Ammon's horn (tissue), 1 donor: ENCODE measurements at regions not wholly inside any gene's neighbourhood (a gene's known extent, or its start where the extent isn't known, plus 50 kb on each side); places are given as distances from the start of the nearest gene placed in this dataset.
"Not testable (repeated sequence)": the region's sequence is repeated elsewhere in the genome, so short reads cannot be mapped to it uniquely, and the experiment has no call there.

Source experiments
- DNase-seq: peaks from one replicate; pipeline ENCODE4 v3.0.0-alpha.2; 2016; ENCODE audit warnings: low spot score

DNA sequence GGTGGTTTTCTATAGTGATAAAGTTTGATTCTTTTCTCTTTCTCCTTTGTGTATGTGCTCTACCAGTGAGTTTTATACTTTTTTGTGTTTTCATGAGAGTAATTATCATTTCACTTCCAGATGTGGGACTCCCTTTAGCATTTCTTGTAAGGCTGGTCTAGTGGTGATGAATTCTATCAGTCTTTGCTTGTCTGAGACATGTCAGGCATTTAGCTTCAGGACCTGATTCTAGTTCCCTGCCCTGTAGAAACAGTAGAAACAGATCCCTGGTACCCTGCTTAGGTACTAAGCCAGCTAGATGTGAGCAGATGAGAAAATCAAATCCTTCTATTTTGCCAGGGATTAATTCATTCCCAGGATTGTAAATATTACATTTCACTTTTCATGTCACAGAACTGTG, 203.7 kb downstream of the ALG10 start:
- DNase-seq: not testable (repeated sequence)

DNA sequence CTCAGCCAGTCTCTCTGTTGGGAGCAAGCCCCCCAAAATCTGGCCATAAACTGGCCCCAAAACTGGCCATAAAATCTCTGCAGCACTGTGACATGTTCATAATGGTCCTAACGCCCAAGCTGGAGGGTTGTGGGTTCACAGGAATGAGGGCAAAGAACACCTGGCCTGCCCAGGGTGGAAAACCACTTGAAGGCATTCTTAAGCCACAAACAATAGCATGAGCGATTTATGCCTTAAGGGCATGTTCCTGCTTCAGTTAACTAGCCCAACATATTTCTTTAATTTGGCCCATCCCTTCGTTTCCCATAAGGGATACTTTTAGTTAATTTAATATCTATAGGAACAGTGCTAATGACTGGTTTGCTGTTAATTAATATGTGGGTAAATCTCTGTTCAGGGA, 205.8 kb downstream of the ALG10 start:
- not testable (repeated sequence) for DNase-seq

DNA sequence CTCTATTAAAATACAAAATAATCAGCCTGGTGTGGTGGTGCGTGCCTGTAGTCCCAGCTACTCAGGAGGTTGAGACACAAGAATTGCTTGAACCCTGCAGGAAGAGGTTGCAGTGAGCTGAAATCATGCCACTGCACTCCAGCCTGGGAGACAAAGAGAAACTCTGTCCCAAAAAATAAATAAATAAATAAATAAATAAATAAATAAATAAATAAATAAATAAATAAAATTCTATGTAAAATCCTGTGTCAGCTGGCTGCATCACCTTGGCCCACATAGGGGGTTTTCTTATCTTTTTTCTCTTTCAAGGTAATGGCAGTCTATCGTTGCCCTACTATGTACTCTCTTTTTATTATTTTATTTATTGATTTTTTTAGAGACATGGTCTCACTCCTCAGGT, 206.7 kb downstream of the ALG10 start:
- DNase-seq: not testable (repeated sequence)

DNA sequence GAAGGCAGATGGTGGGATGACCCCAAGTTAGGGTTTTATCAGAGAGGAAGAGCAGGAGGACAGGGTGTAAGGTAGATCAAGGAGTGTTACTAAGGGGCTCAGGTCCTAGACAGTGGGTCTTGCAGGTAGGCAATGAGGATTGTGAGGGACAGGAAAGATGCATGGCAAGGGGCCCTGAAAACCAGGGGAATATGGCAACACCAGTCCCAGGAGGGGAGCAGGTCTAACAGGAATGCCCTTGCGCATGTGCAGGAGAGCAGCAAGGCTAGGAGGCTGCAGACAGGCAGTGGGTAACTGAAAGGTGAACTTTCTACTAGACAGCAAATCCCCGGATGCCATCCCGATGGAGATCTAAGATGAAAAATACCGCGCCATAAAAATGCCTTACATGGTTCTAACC, 211.3 kb downstream of the ALG10 start:
- no peak for DNase-seq

DNA sequence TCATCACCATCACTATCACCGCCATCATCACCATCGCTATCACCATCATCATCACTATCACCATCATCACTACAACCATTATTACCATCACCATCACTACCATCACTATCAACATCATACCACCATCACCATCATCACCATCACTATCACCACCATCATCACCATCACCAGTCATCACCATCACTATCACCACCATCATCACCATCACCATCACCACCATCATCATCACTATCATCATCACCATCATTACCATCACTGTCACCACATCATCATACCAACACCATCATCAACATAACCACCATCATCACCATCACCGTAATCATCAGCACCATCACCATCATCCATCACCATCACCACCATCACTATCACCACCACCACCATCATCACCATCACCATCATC, 213.8 kb downstream of the ALG10 start:
- no peak for DNase-seq

DNA sequence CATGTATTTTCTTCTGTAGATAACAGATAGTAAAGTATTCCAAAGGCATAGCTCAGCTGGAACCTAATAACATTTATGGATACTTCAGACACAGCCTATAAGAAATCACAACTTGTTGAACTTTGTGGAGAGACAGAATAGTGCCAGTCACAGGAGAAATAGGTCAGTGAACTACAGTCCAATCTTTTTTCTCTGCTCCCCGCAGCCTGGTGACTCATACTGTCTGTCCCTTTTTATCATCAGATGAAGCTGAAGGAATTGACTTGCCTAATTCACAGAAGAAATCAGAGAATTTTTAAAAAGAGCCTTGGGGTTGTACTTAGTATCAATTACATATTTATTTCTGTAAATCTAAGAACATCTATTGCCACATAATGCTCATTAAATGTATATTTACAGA, 222.3 kb downstream of the ALG10 start:
- DNase-seq: no peak

DNA sequence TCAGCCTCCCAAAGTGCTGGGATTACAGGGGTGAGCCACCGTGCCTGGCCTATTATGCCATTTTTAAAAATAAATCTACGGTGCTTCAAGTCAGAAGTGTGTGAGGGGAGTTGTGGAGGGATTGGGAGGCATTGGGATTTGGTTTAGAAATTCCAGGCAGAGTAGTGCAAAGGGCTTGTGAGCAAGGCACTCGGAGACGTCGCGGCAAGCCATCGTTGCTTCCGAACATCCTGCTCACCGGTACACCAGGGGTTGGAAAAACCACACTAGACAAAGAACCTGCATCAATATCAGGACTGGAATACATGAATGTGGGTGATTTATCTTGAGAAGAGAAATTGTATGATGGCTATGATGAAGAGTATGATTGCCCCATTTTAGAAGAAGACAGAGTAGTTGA, 227.0 kb downstream of the ALG10 start:
- no peak for DNase-seq

DNA sequence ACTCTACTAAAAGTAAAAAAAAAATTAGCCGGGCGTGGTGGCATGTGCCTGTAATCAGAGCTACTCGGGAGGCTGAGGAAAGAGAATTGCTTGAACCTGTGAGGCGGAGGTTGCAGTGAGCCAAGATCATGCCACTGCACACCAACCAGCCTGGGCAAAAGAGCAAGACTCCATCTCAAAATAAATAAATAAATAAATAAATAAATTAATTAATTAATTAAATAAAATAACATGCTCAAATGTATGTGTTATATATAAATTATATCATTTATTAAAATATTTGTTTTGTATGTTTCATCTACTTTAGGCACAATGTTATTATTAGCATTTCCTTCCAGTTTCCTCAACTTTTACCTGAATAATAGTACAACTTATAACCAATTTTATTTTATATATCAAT, 229.6 kb downstream of the ALG10 start:
- not testable (repeated sequence) for DNase-seq

DNA sequence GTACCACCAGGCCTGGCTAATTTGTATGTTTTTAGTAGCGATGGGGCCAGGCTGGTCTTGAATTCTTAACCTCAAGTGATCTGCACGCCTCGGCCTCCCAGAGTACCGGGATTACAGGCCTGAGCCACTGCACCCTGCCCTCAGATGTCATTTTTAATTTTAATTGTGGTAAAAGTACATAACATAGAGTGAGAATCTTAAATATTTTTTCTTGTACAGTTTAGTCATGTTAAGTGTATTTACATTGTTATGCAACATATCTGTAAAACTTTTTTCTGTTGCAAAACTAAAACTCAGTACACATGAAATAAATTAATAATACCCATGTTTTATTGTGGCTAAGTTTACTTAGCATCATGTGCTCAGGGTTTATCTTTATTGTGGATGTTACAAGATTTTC, 231.4 kb downstream of the ALG10 start:
- no peak for DNase-seq

DNA sequence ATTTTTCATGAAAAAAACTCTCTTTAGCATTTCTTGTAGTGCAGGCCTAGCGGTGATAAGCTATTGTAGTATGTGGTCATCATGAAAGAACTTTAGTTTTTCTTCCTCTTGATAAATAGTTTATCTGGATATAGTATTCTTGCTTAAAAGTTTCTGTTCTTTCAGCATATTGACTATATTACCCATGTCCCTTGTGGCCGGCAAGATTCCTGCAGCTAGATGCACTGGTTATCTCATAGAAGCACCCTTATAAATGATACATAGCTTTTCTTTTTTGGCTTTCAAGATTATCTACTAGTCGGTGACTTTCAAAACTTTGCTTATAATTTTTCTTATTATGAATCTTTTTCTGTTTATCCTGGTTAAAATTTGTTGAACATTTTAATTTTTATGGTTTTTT, 234.8 kb downstream of the ALG10 start:
- no peak for DNase-seq

DNA sequence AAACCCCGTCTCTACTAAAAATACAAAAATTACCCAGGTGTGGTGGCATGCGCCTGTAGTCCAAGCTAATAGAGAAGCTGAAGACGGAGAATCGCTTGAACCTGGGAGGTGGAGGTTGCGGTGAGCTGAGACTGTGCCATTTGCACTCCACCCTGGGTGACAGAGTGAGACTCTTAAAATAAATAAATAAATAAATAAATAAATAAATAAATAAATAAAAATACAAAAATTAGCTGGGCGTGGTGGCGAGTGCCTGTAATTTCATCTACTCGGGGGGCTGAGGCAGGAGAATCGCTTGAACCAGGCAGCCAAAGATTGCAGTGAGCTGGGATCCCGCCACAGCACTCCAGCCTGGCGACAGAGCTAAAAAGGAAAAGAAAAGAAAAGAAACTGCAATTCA, 239.8 kb downstream of the ALG10 start:
- not testable (repeated sequence) for DNase-seq

DNA sequence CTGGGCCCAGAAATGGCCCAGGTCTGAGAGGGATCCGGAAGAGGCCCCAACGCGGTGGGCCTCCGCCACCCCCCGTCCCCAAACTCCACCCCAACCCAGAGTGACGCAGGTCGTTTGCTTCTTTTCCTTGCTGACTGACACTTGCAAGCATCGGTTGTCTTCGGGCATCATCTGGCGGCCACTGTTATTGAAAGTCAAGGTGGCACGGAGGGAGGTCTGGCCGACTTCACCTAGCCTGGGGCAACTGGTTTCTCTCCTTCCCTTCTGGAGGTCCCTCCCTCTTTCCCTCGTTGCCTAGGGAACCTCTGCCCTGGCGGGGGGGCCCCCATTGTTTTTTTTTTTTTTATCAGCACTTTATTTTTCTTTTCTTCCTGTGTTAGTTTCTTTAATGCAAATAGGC, 241.8 kb downstream of the ALG10 start:
- DNase-seq: no peak

DNA sequence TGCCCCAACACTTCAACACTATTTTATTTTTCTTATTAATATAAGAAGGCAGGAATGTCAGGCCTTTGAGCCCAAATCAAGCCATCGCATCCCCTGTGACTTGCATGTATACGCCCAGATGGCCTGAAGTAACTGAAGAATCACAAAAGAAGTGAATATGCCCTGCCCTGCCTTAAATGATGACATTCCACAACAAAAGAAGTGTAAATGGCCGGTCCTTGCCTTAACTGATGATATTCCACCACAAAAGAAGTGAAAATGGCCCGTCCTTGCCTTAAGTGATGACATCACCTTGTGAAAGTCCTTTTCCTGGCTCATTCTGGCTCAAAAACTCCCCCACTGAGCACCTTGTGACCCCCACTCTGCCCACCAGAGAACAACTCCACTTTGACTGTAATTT, 251.4 kb downstream of the ALG10 start:
- not testable (repeated sequence) for DNase-seq

DNA sequence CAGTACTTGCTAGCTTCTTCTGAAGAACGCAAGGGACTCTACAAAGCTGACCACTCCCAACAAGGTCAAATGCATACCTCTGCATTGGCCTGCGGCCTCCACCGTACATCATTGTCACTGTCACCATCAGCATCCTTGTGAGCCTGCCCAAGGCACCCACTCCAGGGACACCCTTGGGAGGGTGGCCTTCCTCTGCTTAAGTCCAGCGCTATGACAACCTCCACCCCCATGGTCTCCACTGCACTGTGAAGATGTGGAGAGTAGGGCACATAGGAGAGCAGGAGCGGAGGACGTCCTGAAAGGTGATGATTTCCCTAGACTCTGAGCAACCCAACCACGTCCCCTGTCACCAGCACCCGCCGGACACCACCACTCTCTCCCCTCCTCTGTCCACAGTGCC, 252.8 kb downstream of the ALG10 start:
- no peak for DNase-seq

DNA sequence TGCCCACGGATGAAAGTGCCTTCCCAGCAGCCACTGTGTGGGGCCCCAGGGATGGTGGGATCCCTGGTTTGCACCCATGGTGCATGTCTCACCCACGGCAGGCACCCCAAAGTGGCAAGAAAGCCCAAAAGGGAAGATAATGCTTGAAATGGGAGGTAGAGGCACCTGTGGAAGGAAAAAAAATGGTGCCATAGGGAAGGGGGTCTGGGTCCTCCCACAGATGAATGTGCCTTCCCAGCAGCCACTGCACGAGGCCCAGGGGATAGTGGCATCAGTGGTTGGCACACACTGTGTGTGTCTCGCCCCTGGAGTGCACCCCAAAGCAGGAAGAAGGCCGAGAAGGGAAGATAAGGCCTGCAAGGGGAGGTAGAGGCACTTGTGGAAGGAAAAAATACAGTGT, 264.2 kb downstream of the ALG10 start:
- DNase-seq: no peak

DNA sequence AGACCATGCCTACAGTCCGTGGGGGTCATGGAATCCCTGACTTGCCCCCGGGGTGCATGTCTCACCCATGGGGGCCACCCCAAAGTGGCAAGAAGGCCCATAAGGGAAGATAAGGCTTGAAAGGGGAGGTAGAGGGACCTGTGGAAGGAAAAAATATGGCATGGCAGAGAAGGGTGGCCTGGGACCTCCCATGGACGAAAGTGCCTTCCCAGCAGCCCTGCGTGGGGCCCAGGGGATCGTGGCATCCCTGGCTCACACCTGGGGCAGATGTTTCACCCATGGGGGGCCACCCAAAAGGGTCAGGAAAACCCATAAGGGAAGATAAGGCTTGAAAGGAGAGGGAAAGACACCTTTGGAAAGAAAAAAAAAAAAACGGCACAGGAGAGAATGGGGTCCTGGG, 264.6 kb downstream of the ALG10 start:
- no peak for DNase-seq

DNA sequence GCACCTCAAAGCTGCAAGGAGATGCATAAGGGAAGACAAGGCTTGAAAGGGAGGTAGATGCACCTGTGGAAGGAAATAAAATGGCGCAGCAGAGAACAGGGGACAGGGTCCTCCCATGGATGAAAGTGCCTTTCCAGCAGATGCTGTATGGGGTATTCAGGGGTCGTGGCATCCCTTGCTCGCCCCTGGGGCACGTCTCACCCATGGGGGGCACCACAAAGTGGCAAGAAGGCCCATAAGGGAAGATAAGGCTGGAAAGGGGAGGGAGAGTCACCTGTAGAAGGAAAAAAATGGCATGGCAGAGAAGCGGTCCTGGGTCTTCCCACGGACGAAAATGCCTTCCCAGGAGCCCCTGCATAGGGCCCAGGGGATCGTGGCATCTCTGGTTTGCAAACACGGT, 265.1 kb downstream of the ALG10 start:
- no peak for DNase-seq

DNA sequence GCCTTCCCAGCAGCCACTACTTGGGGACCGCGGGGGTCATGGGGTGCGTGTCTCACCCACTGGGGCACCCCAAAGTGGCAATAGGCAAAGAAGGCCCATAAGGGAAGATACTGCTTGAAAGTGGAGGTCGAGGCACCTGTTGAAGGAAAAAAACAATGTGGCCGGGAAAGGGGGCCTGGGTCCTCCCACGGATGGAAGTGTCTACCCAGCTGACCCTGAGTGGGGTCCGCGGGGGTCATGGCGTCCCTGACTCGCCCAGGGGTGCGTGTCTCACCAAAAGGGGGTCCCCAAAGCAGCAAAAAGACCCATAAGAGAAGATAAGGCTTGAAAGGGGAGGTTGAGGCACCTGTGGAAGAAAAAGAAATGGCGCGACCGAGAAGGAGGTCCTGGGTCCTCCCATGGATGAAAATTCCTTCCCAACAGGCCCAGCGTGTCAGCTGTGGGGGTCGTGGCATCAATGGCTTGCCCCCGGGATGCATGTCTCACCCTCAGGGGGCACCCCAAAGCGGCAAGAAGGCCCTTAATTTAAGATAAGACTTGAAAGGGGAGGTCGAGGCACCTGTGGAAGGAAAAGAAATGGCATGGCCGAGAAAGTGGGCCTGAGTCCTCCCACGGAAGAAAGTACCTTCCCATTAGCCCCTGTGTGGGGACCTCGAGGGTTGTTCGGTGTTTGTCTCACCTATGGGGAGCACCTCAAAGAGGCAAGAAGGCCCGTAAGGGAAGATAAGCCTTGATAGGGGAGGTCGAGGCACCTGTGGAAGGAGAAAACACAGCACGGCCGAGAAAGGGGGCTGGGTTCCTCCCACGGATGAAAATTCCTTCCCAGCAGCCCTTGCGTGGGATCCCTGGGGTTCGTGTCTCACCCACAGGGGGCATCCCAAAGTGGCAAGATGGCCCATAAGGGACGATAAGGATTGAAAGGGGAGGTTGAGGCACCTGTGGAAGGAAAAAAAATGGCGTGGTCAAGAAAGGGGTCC, 266.0 kb downstream of the ALG10 start:
- no peak for DNase-seq

DNA sequence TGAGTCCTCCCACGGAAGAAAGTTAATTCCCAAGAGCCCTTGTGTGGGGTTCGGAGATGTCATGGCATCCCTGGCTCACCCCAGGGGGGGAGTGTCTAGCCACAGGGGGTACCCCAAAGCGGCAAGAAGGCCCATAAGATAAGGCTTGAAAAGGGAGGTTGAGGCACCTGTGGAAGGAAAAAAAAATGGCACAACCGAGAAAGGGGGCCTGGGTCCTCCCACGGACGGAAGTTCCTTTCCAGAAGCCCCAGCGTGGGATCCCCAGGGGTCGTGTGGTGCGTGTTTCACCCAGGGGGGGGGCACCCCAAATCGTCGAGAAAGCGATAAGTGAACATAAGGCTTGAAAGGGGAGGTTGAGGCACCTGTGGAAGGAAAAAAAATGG, 266.7 kb downstream of the ALG10 start:
- DNase-seq: no peak

DNA sequence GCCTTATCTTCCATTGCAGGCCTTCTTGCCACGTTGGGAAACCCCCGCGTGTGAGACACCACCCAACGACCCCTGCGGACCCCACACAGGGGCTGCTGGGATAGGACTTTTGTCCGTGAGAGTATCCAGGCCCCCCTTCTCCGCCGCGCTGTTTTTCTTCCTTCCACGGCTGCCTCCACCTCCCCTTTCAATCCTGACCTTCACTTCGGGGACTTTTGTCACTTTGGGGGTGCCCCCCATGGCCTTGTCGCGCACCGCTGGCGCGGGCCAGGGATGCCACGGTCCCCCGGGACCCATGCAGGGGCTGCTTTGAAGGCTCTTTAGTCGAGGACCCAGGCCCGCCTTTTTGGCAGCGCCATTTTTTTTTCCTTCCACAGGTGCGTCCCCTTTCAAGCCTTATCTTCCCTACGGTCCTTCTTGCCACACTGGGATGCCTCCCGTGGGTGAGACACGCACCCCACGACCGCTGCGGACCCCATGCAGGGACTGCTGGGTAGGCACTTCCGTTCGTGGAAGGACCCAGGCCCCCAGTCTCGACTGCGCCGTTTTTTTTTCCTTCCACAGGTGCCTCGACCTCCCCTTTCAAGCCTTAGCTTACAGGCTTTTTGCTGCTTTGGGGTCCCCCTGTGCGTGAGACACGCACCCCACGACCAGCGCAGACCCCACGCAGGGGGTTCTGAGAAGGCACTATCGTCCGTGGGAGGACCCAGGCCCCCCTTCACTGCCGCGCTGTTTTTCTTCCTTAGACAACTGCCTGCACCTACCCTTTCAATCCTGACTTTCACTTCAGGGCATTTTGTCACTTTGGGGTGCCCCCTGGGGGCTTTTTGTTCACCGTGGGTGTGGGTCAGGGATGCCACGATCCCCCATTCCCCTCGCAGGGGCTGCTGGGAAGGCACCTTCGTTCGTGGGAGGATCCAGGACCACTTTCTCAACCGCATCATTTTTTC, 267.4 kb downstream of the ALG10 start:
- no peak for DNase-seq

DNA sequence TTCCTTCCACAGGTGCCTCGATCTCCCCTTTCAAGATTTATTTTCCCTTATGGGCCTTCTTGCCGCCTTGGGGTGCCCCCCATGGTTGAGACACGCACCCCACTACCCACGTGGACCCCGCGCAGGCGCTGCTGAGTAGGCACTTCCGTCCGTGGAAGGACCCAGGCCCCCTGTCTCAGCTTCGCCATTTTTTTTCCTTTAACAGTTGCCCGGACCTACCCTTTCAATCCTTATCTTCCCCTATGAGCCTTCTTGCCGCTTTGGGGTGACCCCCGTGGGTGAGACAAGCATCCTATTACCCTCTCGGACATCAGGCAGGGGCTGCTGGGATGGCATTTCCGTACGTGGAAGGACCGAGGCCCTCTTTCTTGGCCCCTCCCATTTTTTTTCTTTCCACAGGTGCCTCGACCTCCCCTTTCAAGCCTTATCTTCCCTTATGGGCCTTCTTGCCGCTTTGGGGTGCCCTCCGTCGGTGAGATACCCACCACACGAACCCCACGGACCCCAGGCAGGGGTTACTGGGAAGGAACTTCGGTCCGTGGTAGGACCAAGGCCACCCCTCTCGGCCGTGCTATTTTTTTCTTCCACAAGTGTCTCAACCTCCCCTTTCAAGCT, 268.2 kb downstream of the ALG10 start:
- no peak for DNase-seq

DNA sequence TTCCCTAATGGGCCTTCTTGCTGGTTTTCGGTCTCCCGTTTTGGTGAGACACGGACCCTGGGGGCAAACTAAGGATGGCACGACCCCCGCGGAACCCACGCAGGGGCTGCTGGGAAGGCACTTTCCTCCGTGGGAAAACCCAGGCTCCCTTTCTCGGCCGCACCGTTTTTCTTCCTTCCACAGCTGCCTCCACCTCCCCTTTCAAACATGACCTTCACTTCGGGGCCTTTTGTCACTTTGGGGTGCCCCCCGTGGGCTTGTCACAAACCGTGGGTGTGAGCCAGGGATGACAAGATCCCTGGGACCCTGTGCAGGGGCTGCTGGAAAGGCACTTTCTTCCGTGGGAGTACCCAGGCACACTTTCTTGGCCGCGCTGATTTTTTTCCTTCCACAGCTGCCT, 268.7 kb downstream of the ALG10 start:
- DNase-seq: no peak
